ENCODE measurements at regions not wholly inside any gene's neighbourhood (a gene's known extent, or its start where the extent isn't known, plus 50 kb on each side); places are given as distances from the start of the nearest gene placed in this dataset.

DNA sequence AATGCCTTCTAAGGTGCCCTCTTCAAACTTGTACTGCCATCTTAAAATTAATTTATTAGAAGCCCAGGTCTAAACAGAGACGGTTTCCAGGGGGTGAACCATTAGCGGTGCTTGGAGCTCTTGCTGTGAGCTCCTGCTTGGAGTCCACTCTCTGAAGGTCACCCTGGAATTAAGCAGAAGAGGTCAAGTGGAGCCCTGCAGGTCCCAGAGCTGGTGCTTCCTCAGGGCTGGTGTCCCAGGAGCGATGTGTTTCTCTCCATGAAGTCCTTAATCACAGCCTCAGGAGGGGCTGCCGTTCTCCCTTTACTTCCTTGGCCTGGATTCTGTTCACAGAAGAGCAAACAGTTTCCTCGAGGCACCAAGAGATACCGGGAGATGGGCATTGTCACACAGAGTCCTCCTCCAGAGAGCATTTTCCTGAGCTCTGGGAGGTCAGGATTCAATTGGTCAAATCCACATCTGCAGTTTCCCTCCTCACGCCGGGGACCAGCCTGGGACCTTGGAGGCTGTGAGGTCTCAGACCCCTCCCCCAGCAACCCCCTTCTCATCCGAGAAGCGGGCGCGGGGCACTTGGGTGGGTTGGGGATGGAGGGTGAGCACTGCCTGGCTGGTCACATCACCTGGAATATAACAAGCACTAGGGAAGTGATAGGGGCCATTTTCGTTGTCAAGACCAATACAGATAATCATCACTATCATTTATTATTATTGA, 310.4 kb downstream of the AJAP1 start:
- no peak for DNase-seq (ENCODE audit: low read depth, low spot score)

DNA sequence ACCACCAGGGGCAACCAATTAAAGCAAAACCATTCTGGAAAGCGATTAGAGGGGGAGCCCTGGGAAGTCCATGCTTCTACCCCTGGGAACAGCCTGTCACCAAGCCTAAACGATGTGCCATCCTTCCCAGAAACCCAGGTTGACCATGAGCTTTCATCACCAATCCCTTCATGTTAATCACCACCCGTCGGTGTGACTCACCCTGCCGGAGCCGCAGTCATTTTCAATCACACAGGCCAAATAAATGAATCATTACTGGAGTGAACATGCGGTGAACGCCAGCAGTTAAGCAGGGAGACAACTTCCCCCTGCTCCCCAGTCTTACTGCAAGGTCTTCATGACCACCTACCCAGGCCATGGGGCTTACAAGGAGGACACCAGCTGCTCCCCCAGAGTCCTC, 308.8 kb downstream of the AJAP1 start:
- DNase-seq (ENCODE audit: low read depth, low spot score), result no peak

DNA sequence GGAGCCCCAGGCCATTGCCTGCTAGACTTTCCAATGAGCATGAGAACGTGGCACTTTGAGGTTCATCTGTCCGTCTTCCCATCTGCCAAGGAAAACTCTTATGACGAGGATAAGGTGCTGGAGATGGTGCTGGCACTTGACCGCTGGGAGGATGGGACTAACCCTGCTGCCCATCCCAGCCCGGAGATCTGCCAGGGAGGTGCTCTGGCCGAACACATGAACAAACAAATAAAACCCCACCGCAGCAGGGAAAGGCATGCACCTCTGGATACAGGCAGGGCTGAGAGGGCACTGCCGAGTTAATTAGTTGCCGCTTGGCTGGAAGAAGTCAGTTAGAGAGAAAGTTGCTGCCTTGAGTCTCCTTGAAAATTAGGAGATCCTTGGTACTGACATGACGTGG, 308.4 kb downstream of the AJAP1 start:
- no peak for DNase-seq (ENCODE audit: low read depth, low spot score)

DNA sequence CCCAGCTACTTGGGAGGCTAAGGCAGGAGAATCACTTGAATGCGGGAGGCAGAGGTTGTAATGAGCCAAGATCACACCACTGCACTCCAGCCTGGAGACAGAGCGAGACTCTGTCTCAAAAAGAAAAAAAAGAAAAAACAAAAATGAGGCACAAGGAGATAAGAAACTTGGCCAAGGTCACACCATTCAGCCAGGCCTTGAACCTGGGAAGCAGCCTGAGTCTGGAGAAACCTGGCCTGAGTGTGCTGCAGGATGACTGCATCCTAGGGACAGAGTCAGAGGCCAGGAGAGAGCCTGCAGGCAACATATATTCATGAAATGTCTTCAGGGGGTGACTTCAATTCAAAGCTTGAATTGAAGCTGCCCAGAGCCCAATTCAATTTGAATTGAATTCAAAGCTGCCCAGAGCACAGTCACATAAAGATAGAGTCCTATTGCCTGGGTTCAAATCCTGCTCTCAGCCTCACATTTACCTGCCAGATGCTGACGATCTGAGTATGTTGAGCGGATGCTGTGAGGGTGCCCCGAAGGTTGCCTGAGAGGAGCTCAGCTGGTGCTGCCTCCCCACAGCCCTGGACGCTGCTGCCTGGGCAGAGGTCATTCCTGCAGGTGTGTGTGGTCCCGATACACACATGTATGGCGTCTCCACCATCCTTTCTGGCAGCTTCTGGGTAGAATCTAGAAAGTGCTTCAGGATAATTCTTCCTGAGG, 307.7 kb downstream of the AJAP1 start:
- no peak for DNase-seq (ENCODE audit: low read depth, low spot score)

DNA sequence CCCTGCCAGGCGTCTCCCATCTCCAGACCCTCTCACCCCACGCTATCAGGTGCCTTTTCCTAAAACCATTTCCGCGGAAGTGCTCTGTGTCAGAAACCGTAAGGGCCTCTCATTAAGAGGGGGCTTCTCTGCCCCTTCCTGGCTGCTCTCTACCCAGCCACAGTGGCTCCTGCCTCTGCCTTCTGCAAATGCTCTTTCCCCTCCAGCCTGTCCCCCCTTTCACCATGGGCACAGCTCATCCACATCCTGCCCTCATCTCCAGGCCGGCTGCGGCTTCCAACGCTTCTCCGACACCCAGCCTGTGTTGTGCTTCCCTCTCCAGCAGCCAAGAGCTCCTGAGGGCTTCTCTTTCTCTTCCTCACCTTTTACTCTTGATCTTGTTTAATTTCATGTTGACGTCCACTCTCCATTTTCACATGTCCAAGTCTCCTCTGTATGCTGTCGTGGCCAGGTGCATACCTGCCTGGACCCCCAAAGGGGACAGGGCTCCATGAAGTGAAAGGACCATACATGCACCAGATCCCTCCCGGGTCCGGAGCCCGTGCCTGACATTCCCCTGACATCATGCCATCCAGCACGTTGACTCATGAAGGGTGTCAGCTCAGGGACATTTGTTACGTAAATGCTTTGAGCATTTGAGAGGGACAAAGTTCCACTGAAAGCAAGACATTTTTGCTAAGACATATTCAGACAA, 306.5 kb downstream of the AJAP1 start:
- no peak for DNase-seq (ENCODE audit: low read depth, low spot score)

DNA sequence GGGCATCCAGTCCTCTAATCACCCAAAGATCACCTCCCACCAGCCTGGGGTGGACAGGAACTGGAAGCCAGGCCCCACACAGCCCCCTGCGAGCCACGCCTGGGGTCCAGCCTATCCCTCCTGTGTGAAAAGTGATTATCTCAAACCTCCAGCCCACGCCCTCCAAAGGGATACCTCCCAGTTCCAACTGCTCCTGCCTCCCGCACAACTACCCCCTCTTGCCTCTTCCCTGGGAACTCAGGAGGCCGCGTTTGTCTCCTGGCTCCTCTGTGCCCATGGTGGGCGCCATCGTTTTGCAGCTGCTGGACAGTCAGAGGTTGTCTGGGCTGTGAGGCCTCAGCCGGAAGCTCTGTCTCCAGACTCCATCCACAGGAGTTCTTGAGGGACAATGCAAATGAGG, 305.9 kb downstream of the AJAP1 start:
- DNase-seq (ENCODE audit: low read depth, low spot score), result no peak

DNA sequence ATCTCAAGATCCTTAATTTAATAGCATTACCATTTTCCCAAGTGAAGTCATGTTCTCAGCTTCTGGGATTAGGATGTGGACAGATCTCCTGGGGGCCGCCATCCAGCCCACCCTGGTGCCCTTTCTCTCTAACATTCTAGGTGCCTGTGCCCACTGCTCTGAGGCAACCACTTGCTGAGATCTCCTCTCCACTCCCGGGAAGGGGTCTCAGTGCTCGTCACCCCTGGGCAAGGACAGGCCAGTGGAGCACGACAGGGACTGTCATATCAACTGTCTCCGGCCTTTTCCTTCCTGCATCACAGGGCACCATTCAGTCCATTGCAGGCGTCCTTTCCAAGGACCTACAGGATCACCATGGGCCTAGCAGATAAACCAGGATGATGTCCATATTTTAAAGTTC, 304.8 kb downstream of the AJAP1 start:
- no peak for DNase-seq (ENCODE audit: low read depth, low spot score)

DNA sequence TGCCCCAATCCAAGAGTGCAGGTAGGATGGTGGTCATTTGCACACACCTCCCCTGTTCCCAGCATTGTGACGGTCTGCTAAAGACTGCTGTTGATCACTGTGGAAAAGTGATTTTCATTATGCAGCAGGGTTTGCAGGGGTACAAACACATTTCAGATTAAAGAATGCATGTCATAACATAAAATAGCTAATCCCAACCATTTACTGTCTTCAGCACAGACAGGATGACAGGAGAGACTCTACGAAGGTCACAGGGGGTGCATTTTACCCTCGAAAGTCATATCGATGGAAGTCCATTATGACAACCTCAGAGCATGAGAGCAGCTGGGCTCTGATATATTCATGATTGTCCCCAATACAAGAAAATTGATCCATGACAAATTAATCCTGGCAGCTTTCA, 302.6 kb downstream of the AJAP1 start:
- DNase-seq (ENCODE audit: low read depth, low spot score), result no peak

DNA sequence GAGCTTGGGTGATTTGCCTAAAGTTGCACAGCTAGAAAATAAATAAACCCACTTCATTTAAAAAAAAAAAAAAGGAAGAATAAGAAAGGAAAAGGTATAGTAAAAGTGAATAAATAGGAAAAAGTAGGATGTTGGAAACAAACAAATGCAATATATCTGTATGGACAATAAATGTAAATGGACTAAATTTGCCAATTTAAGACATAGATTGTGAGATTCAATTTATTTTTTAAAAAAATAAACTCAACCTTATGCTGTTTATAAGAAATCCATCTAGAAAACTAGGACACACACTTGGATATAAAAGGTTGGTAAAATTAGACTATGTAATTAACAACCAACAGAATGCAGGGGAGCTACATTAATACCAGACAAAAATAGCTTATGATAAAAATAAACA, 300.0 kb downstream of the AJAP1 start:
- DNase-seq (ENCODE audit: low read depth, low spot score), result no peak

DNA sequence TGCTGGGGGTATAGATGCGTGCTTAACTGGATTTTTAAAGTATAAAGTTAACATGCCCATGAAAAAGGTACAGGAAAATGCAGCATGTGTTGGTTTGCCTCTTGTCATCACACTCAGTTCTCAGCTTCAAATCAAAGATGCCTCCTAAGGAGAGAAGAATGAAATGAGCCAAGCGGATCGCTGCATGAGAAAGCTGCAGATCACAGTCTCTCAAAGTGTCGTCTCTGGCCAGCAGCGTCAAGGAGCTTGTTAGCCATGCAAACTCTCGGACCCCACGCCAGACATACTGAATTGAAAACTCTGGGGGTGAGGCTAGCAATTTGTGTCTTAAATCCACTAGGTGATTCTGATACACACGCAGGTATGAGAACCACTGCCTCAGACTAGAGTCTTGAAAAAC, 297.2 kb downstream of the AJAP1 start:
- DNase-seq (ENCODE audit: low read depth, low spot score), result no peak

DNA sequence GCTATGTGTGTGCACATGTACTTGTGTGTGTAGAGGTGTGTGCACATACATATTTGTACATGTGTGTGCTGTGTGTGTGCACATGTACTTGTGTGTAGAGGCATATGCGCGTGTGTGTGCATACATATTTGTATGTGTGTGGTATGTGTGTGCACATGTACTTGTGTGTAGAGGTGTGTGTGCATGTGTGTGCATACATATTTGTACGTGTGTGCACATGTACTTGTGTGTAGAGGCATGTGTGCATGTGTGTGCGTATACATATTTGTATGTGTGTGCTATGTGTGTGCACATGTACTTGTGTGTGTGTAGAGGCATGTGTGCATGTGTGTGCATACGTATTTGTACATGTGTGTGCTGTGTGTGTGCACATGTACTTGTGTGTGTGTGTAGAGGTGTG, 291.9 kb downstream of the AJAP1 start:
- DNase-seq (ENCODE audit: low read depth, low spot score), result no peak

DNA sequence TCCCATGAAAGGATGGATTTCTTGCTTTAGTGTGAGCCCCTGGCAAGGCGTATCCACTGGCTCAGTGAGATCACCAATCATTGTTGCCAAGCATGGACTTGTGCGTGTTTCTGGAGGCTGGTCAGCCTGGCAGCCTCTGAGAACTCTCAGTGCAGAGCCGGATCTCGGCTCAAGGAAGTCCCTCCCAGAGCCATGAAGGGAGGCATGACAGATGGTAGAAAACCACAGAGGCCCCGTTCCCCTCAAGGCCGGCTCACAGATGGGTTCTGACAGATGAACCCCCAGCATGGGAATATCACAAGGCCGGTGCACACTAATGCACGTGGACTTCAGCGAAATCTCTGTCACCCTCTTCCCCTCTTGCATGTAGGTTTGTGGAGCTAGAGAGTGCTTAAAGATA, 290.5 kb downstream of the AJAP1 start:
- DNase-seq (ENCODE audit: low read depth, low spot score), result no peak

DNA sequence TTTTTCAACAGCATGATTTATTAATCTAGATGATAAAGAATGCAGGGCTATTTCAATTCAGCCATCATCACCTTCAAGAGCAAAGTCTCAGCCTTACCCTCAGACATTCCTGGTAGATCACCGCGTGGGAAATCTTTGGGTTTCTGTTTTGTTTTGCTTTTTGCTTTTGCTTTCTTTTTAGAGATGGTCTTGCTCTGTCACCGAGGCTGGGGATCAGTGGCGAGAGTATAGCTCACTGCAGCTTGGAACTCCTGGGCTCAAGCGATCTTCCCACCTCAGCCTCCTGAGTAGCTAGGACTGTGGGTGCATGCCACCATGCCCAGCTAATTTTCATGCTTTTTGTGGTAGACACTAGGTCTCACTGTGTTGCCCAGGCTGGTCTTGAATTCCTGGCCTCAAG, 289.7 kb downstream of the AJAP1 start:
- DNase-seq (ENCODE audit: low read depth, low spot score), result no peak

DNA sequence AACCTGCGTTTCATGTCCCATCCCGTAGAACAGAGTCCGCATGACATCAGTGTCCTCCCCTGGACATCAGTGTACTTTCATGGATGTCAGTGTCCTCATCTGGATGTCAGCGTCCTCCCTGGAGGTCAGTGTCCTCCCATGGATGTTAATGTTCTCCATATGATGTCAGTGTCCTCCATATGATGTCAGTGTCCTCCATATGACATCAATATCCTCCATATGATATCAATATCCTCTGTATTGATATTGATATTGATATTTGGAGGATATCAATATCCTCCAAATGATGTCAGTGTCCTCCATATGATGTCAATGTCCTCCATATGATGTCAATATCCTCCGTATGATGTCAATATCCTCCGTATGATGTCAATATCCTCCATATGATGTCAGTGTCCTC, 284.9 kb downstream of the AJAP1 start:
- no peak for DNase-seq (ENCODE audit: low read depth, low spot score)

DNA sequence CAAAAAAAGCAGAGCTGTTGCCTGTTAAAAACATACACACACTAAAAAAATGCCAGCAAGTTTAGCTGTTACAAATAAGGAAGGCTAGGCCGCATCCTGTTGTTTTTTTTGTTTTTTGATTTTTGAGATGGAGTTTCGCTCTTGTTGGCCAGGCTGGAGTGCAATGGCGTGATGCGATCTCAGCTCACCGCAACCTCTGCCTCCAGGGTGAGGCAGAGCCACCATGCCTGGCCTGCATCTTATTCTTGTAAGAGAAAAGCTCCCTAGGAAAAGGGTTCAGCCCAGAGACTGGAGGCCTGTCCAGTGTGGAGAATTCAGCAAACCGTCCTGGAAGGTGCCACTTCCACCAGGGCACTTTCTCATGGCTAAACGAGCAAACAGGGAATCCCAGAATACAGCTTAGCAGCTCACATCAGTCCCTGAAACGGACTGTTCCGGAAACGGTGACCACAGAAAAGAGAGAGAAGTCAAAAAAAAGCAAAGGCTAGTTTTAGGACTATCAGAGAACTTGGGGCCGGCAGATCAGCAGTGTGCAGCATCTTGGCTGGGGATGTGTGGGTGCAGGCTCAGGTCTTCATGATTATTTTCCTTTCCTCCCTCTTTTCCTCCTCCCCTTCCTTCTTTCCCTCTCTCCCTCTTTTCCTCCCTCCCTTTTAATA, 283.6 kb downstream of the AJAP1 start:
- DNase-seq (ENCODE audit: low read depth, low spot score), result no peak

DNA sequence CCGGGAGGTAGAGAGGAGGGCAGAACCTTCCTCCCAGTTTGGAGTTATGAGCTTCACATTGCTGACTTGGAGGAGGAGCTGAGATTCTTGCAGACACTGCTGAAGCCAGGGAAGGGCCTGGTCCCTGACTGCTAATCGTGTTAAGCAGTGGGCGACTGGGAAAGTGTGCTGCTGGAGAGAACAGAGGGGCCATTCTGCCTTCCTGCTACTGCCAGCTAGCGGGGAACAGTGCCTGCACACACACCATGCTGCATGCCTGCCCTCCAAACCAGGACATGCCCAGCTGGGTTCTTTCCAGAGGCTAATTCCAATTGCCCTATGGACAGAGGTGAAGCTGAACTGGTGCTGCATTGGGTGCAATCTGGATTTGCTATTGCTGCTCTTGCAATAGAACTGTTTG, 281.4 kb downstream of the AJAP1 start:
- DNase-seq (ENCODE audit: low read depth, low spot score), result no peak

DNA sequence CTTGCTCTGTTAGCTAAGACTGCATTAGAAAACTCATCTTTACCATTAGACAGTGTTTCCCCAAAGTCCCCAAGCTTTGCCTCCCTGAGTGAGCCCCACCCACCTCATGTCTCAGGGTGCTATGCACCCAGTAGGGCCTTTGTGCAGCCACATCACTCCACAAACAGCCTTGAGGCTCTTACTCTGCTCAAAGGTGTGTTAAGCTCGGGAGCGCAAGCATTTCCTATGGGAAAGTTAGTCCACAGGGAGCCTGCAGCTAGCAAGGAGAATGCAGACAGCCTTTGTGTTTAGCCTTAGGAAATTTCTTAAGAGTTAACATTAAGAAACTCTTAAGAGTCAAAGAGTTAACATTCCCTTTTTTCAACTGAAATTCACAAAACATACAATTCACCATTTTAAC, 278.8 kb downstream of the AJAP1 start:
- DNase-seq (ENCODE audit: low read depth, low spot score), result no peak

DNA sequence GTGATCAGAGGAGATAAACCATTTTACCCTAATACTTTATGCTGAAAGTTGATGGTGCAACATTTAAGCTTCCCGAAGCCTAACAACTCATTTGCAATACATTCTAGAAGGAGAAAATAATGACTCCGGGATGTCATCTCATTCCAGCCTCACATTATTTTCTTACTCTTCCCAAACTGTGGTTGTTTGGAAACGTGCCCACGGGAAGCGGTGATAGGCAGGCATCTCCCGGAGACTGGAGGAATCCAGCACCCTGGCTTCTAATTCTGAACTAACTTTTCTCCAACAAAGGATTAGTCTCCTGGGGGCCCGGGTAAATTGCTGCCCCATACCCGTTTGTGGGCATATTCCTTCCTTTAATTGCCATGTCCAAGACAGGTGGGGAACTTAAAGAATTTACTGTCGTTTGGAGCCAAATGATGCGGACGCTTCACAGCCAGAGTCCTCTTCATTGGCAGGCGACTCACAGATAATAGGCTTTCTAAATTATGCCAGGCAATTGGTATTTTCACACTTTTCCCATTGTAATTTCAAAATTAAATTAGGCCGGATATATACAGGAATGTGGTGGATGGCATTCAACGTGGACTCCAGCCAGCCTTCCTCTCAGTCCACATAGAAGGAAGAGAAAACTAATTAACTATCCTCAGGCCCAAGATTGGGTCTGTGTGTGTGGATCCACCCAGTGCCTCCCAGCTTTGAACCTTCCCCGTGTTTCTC, 278.1 kb downstream of the AJAP1 start:
- no peak for DNase-seq (ENCODE audit: low read depth, low spot score)

DNA sequence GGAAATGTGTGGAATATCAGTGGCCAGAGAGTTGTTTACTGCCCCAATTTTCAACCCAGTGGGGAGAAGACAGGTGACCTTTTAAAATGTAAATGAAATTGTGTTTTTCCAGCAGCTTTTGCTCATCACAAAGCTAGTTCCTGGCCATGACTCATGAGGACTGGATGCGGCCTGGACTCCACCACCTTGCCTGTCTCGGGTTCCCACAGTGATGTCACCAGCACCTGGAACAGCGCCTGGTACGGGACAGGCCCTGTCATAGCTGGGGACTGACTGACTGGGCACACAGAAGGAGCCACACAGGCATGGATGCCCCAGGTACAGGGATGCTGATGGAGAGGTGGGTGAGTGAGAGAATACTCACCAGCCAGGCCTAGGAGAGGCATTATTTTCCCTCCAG, 277.1 kb downstream of the AJAP1 start:
- no peak for DNase-seq (ENCODE audit: low read depth, low spot score)

DNA sequence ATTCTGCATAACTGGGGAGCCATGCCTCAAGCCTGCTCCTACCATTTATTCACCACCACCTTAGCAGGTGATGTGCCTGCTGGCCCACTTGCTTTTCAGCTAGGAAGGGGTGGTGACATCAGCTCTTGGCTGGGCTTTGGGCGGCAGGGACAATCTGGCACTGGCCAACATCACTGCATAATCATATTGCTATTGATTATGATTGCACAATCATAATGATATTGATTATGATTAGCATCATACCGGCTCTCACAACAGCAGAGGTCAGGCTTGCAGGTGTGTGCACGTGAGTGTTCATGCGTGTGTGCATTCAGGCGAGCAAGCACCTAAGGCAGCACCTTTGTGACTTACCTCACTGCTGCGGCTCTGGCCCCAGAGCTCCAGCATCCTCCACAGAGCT, 273.8 kb downstream of the AJAP1 start:
- DNase-seq (ENCODE audit: low read depth, low spot score), result no peak

DNA sequence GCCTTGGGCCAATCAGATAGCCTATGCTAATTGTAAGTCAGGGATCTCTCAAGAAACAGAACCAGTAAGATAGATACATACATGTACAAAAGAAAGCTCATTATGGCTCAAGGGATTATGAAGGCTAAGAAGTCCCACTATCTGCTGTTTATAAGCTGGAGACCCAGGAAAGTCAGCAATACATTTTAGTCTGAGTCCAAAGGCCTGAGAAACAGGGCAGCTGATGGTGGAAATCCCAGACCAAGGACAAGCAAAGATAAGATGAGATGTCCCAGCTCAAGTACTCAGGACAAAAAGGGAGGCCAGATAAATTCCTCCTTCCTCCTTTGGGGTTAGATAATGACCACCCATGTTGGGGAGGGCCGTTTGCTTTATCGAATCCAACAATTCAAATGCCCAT, 269.9 kb downstream of the AJAP1 start:
- DNase-seq (ENCODE audit: low read depth, low spot score), result no peak

DNA sequence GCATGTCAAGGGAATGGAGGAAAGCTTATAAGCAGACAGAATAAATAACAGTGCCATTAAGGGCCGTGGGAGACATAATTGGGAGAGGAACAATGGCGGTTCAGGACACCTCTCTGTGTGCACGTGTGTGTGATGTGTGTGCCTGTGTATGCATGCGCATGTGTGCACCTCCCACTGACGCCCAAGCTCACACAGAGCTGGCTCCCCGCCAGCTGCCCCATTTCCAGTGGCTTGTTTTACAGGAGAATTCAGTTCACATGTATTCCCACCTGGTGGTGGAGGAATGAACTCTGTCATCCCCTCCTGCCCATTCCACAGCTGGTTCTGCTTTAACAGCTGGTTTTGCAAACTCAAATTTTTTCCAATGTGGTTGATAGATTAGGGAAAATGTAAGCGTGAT, 262.2 kb downstream of the AJAP1 start:
- no peak for DNase-seq (ENCODE audit: low read depth, low spot score)
